OCI-LY3 (cell line): ENCODE measurements at regions not wholly inside any gene's neighbourhood (a gene's known extent, or its start where the extent isn't known, plus 50 kb on each side); places are given as distances from the start of the nearest gene placed in this dataset.

Experiments used
- H2AFZ ChIP-seq: fragments of 200-600, 300-600 bp; shearing (Covaris generic); 2 replicates; pipeline ENCODE4 v1.6.0; 2014; ENCODE audit warnings: antibody characterized with exemption, low read depth, low read length
- H3K27ac ChIP-seq: fragments of 200-600, 300-600 bp; sonication (generic); 2 replicates; pipeline ENCODE4 v1.5.1; 2014; ENCODE audit warnings: mild to moderate bottlenecking, low read length, moderate library complexity, mixed read lengths
- H3K27me3 ChIP-seq: fragments of 200-600, 300-600 bp; sonication (generic); 2 replicates; pipeline ENCODE4 v1.6.1; 2014; ENCODE audit warnings: low read depth, low read length, mixed read lengths
- H3K36me3 ChIP-seq: fragments of 200-600, 300-600 bp; sonication (generic); replicated peaks from 2 replicates; pipeline ENCODE3; 2014; ENCODE audit warnings: low read depth, low read length, mixed read lengths
- H3K4me1 ChIP-seq: fragments of 300-600, 200-600 bp; sonication (generic); 2 replicates; pipeline ENCODE4 v1.6.1; 2014; ENCODE audit warnings: low read length, mixed read lengths
- H3K4me2 ChIP-seq: fragments of 200-600, 300-600 bp; sonication (generic); 2 replicates; pipeline ENCODE4 v1.6.1; 2014; ENCODE audit warnings: low read length, mixed read lengths
- H3K4me3 ChIP-seq: fragments of 300-600, 200-600 bp; sonication (generic); 2 replicates; pipeline ENCODE4 v1.5.1; 2014; ENCODE audit warnings: antibody characterized with exemption, mild to moderate bottlenecking, low read length, moderate library complexity
- H3K79me2 ChIP-seq: fragments of 300-600, 200-600 bp; shearing (Covaris generic); 2 replicates; pipeline ENCODE4 v1.6.1; 2014; ENCODE audit warnings: mild to moderate bottlenecking, low read length, mixed read lengths
- H3K9ac ChIP-seq: fragments of 300-600, 200-600 bp; shearing (Covaris generic); 2 replicates; pipeline ENCODE4 v1.6.0; 2014; ENCODE audit warnings: mild to moderate bottlenecking, low read length, moderate library complexity
- H3K9me3 ChIP-seq: fragments of 200-600, 300-600 bp; shearing (Covaris generic); 2 replicates; pipeline ENCODE4 v1.6.1; 2014; ENCODE audit warnings: low read length, mixed read lengths; ENCODE audit not compliant: insufficient read depth
- H4K20me1 ChIP-seq: fragments of 200-600, 300-600 bp; sonication (generic); 2 replicates; pipeline ENCODE4 v1.6.1; 2016; ENCODE audit warnings: low read length, mixed read lengths; ENCODE audit not compliant: insufficient read depth
- CTCF ChIP-seq: fragments of 200-600, 300-600 bp; sonication (generic); IDR thresholded peaks from 2 replicates; pipeline ENCODE4 v1.5.1; 2014; ENCODE audit warnings: antibody characterized with exemption, low read length, low read depth
- EZH2phosphoT487 ChIP-seq: fragments of 200-600 bp; shearing (Covaris generic); IDR thresholded peaks from 2 replicates; pipeline ENCODE4 v1.6.1; 2018; ENCODE audit warnings: antibody characterized with exemption, mixed run types, low read depth

- no peak overlapping the region for H2AFZ ChIP-seq
- H3K79me2 ChIP-seq: no peaks in the 10 kb centered on the region
- TF ChIP-seq CTCF: no peak
- no peak for TF ChIP-seq EZH2phosphoT487
- H3K36me3 ChIP-seq: no peaks in the 10 kb centered on the region
- no peak overlapping the region for H3K4me2 ChIP-seq
- no peak overlapping the region for H3K27ac ChIP-seq
- H3K27me3 ChIP-seq: no peaks in the 10 kb centered on the region
- H4K20me1 ChIP-seq: no peaks in the 10 kb centered on the region
- no peaks in the 10 kb centered on the region for H3K4me1 ChIP-seq
- H3K9me3 ChIP-seq: no peaks in the 10 kb centered on the region
- no peak overlapping the region for H3K9ac ChIP-seq
- no peak overlapping the region for H3K4me3 ChIP-seq
Measured at GRCh38 chr6:153735761-153736160, 303.3 kb upstream of the OPRM1 start.

- Histone ChIP-seq H3K27ac (no peak overlapping the region), H3K27me3 (no peaks in the 10 kb centered on the region)
- TF ChIP-seq CTCF (no peak), EZH2phosphoT487 (no peak)
Measured at GRCh38 chr6:153729189-153729588, 309.9 kb upstream of the OPRM1 start.

GRCh38 chr6:153727885-153728284 is 311.2 kb upstream of the OPRM1 start:
- Histone ChIP-seq H3K4me3 (no peak overlapping the region), H3K36me3 (no peaks in the 10 kb centered on the region), H2AFZ (no peak overlapping the region), H3K4me2 (no peak overlapping the region), H3K9ac (no peak overlapping the region), H3K9me3 (no peaks in the 10 kb centered on the region), H4K20me1 (no peaks in the 10 kb centered on the region), H3K79me2 (no peaks in the 10 kb centered on the region), H3K27me3 (no peaks in the 10 kb centered on the region), H3K4me1 (no peaks in the 10 kb centered on the region), H3K27ac (no peak overlapping the region)
- TF ChIP-seq EZH2phosphoT487 (no peak), CTCF (no peak)

More at GRCh38 chr6:153729189-153729588, 309.9 kb upstream of the OPRM1 start:
- Histone ChIP-seq H3K4me1 (no peaks in the 10 kb centered on the region), H4K20me1 (no peaks in the 10 kb centered on the region), H3K9ac (no peak overlapping the region), H3K36me3 (no peaks in the 10 kb centered on the region), H3K4me2 (no peak overlapping the region), H2AFZ (no peak overlapping the region), H3K79me2 (no peaks in the 10 kb centered on the region), H3K4me3 (no peak overlapping the region), H3K9me3 (no peaks in the 10 kb centered on the region)

GRCh38 chr6:153725456-153725855 is 313.6 kb upstream of the OPRM1 start:
- Histone ChIP-seq H2AFZ (no peak overlapping the region), H4K20me1 (no peaks in the 10 kb centered on the region), H3K4me1 (no peaks in the 10 kb centered on the region), H3K27me3 (no peaks in the 10 kb centered on the region), H3K27ac (no peak overlapping the region), H3K36me3 (no peaks in the 10 kb centered on the region), H3K79me2 (no peaks in the 10 kb centered on the region), H3K4me2 (no peak overlapping the region), H3K9ac (no peak overlapping the region), H3K4me3 (no peak overlapping the region), H3K9me3 (no peaks in the 10 kb centered on the region)
- TF ChIP-seq CTCF: no peak
